HFF-Myc (cell line): ENCODE measurements at regions not wholly inside any gene's neighbourhood (a gene's known extent, or its start where the extent isn't known, plus 50 kb on each side); places are given as distances from the start of the nearest gene placed in this dataset.
"Not testable (repeated sequence)": the region's sequence is repeated elsewhere in the genome, so short reads cannot be mapped to it uniquely, and the experiment has no call there.

Experiments used
- DNase-seq: peaks from one replicate; pipeline ENCODE4 v3.0.0-alpha.2; 2011; ENCODE audit warnings: low read depth; ENCODE audit errors: extremely low read depth
- H3K4me3 ChIP-seq: replicated peaks from 2 replicates; pipeline ENCODE4 v1.5.1; 2011; ENCODE audit warnings: low read depth, mild to moderate bottlenecking, control low read depth, low read length
- TF ChIP-seq, protein P1 (sequence below): IDR thresholded peaks from 2 replicates; pipeline ENCODE4 v1.5.1; 2012; ENCODE audit warnings: mild to moderate bottlenecking, low read depth, low read length, control low read depth; ENCODE audit errors: missing control alignments

DNA sequence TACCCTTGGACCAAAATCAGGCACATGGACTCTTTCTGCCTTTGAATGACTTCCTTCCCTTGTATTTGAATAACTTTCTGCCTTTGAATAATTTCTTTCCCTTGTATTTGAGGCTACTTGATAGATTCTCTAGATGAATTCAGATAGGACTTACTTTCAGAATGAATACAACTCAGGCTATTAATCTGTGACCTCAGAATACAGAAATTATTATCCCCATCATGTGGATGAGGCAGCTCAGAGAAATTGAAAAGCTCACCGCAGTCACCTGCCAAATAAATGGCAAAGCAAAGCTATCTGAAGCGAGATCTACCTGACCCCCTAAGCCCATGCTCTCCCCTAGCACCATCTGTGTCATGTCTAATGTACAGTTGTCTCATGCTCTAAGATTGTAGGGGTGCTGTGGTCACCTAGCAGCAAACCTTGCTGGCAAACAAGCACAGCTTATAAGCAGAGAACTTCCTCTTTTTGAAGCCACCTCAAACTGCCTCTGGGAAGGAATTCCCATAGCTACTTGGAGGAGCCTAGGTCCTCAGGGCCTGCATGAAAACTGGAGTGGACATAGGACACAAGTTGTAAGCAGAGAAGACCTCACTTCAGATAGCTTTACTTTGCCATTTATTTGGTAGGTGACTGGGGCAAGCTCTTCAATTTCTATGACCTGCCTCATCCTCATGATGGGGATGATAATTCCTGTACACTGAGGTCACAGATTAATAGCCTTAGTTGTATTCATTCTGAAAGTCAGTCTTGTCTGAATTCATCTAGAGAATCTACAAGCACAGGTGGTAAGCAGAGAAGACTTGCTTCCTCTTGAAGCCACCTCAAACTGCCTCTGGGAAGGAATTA is 66.1 kb downstream of the FASLG start:
- TF ChIP-seq, protein P1, sequence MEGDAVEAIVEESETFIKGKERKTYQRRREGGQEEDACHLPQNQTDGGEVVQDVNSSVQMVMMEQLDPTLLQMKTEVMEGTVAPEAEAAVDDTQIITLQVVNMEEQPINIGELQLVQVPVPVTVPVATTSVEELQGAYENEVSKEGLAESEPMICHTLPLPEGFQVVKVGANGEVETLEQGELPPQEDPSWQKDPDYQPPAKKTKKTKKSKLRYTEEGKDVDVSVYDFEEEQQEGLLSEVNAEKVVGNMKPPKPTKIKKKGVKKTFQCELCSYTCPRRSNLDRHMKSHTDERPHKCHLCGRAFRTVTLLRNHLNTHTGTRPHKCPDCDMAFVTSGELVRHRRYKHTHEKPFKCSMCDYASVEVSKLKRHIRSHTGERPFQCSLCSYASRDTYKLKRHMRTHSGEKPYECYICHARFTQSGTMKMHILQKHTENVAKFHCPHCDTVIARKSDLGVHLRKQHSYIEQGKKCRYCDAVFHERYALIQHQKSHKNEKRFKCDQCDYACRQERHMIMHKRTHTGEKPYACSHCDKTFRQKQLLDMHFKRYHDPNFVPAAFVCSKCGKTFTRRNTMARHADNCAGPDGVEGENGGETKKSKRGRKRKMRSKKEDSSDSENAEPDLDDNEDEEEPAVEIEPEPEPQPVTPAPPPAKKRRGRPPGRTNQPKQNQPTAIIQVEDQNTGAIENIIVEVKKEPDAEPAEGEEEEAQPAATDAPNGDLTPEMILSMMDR = no peak
- H3K4me3 ChIP-seq = no peak overlapping the region
- no peak for DNase-seq

DNA sequence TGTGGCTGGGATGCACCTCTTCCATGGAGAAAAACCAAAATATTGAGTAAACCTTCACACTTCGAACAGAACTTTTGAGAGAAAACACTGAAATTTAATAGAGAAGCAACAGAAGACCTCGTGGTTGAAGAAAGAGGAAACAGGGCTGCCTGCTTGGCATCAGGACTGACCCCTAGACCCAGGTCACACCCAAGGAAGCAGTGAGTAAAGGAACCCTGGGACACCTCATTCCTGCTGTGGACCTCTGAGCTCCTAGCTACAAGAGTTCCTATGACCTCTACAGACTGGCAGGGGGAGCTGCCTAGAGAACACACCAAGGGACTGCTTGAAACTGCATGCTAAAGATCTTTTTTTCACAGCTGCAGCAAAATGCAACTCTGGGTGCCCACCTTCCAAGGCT is 67.8 kb downstream of the FASLG start:
- H3K4me3 ChIP-seq = no peak overlapping the region
- DNase-seq = no peak
- TF ChIP-seq, protein P1 = no peak

DNA sequence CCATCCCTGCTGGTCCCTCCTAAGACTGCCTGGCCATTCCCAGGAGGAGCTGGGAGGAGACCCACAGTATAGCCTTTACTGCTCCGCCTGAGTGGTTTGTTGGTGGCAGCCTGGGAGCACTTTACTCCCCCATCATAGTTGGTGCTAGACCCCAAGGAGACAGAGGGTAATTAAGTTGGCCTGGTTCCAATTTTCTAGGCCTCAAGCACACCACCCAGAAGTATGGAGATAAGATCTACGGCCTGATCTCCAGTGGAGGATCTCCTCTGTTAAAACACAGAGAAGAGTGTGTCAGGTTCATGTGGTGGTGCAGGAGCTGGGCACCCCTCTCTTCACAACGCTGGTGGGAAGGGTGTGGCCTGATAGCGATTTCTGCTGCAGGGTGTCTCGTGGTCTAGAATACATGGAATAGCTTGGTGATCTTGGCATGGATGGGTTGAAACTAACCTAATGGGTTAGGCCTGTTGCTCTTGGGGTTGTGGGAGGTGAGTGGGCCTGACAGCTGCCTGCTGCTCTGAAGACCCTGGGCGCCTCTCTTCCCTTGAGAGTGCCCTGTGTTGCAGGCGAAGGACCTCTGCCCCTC is 68.5 kb downstream of the FASLG start:
- H3K4me3 ChIP-seq = no peak overlapping the region
- no peak for DNase-seq
- TF ChIP-seq, protein P1 = no peak

DNA sequence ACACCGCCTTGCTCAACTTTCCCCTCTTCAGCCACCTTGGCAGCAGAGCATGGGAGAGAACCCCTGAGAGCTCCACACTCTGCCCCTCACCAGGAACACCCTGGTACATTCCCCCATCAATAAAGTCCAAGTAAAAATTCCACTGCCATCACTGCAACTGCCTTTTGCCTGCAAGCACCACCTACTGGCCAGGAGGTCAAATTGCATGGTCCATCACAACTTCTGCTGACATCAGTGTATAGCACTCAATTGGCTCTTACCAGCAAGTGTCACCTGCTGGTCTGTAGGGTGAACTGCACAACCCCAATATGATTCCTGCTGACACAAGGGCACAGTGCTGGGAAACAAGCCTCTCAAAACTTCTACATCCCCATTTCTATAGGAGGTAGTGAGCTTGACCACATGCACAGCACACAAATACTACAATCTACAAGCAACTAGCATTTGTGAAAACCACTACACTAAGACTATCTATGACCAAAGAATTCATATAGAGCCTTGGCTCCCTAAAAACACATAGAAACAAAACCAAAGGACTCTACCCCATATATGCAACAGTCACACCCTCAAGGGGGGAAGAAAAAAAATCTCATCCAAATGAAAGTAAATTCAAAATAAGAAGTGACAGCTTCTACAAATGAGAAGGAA is 69.2 kb downstream of the FASLG start:
- DNase-seq = no peak
- no peak overlapping the region for H3K4me3 ChIP-seq
- TF ChIP-seq, protein P1 = peak; percentile 68

DNA sequence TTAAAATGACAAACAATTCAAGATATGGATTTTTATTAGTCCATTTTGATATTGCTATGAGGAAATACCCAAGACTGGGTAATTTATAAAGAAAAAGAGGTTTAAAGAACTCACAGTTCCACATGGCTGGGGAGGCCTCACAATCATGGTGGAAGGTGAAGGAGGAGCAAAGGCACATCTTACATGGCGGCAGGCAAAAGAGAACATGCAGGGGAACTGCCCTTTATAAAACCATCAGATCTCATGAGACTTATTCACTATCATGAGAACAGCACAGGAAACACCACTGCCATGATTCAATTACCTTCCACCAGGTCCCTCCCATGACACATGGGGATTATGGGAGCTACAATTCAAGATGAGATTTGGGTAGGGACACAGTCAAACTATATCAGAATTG is 69.8 kb downstream of the FASLG start:
- DNase-seq, H3K4me3 ChIP-seq: not testable (repeated sequence)

DNA sequence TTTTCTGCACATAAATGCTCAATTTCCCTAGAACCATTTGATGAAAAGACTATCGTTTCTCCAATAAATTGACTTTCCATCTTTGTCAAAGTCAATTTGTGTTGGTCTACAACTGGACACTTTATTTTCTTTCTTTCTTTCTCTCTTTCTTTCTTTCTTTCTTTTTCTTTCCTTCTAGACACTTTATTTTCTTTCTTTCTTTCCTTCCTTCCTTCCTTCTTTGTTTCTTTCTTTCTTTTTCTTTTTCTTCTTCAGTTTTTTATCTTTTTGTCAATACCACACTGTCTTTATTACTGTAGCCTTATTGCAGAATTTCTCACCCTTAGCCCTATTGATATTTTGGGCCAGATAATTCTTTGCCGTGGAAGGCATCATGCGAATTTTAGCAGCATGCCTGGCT is 73.5 kb downstream of the FASLG start:
- TF ChIP-seq, protein P1 = no peak
- no peak for DNase-seq

DNA sequence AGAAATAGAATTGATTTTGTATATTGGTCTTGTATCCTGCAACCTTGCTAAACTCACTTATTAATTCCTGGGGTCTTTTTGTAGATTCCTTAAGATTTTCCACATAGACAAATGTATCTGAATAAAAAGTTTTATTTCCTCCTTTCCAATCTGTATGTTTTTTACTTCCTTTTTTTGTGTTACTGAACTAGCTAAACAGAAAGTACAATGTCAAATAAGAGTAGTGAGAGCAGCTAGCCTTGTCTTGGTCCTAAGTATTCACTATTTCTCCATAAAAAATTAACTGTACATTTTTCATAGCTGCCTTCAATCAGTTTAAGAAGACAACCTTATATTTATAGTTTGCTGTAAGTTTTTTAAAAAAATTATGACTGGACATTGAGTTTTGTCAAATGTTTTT is 74.9 kb downstream of the FASLG start:
- no peak for DNase-seq
- TF ChIP-seq, protein P1 = no peak
- H3K4me3 ChIP-seq = no peak overlapping the region

More for the DNA sequence above, 73.5 kb downstream of the FASLG start:
- no peak overlapping the region for H3K4me3 ChIP-seq
